Nephron (organoid): ENCODE measurements at regions not wholly inside any gene's neighbourhood (a gene's known extent, or its start where the extent isn't known, plus 50 kb on each side); places are given as distances from the start of the nearest gene placed in this dataset.

Source experiments
- H3K27ac Mint-ChIP-seq, 3 experiments: 2 replicates each; pipeline ENCODE4 v1.8.0; 2020; ENCODE audit warnings: mixed read lengths in 3 of 3, mild to moderate bottlenecking in 2 of 3, moderate library complexity in 1 of 3
- H3K27me3 Mint-ChIP-seq: 2 replicates; pipeline ENCODE4 v1.8.0; 2021; ENCODE audit warnings: low read depth, mild to moderate bottlenecking, moderate library complexity, mixed read lengths
- H3K36me3 Mint-ChIP-seq: 2 replicates; pipeline ENCODE4 v1.8.0; 2020; ENCODE audit warnings: low read depth, mixed read lengths
- H3K4me1 Mint-ChIP-seq: 2 replicates; pipeline ENCODE4 v1.8.0; 2020; ENCODE audit warnings: mixed read lengths
- H3K4me3 Mint-ChIP-seq, 3 experiments: 2 replicates each; pipeline ENCODE4 v1.8.0; 2020; ENCODE audit warnings: mild to moderate bottlenecking in 3 of 3, mixed read lengths in 3 of 3, moderate library complexity in 2 of 3
- H3K9me3 Mint-ChIP-seq: 2 replicates; pipeline ENCODE4 v1.8.0; 2020; ENCODE audit warnings: mixed read lengths
- TF ChIP-seq, protein P1 (sequence below), 3 experiments: fragments of 200-600 bp; sonication (generic); IDR thresholded peaks; one replicate each; pipeline ENCODE4 v1.5.0; 2021; ENCODE audit warnings: antibody characterized with exemption in 3 of 3; ENCODE audit not compliant: unreplicated experiment in 3 of 3

DNA sequence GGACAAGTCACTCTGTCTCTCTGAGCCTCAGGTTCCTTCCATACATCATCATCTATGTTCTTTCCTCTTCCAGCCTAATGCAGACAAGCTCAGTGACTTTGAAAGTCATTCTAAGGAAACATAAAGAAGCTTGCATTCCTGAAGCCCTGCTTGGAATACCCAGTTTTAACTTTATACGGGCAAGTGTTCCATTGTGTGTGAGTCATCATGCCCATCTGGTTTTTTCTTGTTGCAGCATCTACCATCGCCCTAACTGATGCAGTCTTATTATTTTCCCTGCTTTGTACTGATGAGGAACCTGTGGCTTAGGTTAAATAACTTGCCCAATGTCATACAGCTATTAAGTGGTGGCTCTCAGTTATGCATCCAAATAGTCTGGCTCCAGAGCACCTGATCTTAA is 177.9 kb upstream of the RAI2 start:
- H3K27ac Mint-ChIP-seq = no peak overlapping the region
- H3K4me1 Mint-ChIP-seq = peaks cover 8% of the 10 kb centered on the region
- no peak overlapping the region for H3K4me3 Mint-ChIP-seq
- TF ChIP-seq, protein P1, sequence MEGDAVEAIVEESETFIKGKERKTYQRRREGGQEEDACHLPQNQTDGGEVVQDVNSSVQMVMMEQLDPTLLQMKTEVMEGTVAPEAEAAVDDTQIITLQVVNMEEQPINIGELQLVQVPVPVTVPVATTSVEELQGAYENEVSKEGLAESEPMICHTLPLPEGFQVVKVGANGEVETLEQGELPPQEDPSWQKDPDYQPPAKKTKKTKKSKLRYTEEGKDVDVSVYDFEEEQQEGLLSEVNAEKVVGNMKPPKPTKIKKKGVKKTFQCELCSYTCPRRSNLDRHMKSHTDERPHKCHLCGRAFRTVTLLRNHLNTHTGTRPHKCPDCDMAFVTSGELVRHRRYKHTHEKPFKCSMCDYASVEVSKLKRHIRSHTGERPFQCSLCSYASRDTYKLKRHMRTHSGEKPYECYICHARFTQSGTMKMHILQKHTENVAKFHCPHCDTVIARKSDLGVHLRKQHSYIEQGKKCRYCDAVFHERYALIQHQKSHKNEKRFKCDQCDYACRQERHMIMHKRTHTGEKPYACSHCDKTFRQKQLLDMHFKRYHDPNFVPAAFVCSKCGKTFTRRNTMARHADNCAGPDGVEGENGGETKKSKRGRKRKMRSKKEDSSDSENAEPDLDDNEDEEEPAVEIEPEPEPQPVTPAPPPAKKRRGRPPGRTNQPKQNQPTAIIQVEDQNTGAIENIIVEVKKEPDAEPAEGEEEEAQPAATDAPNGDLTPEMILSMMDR (IDR thresholded peaks at IDR 0.05; ENCODE audit: unreplicated experiment in 3 of 3) = no peak
- no peaks in the 10 kb centered on the region for H3K27me3 Mint-ChIP-seq
- no peaks in the 10 kb centered on the region for H3K36me3 Mint-ChIP-seq
- H3K9me3 Mint-ChIP-seq = no peaks in the 10 kb centered on the region

DNA sequence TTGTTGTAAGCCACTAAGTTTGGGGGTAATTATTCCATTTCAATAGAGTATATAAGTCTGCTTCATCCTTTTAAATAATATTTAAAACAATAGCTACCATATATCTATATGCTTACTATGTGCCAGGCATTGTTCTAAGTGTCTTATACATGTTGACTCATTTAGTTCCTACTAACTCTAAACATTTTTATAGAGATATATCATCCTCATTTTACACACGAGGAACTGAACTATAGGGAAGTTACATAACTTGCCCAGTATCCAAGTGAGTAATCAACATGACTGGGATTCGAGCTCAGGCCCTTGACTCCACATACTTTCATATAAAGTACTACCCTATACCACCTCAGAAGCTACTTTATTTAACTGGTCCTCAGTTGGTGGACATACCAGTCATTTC is 175.3 kb upstream of the RAI2 start:
- H3K4me1 Mint-ChIP-seq = peaks cover 8% of the 10 kb centered on the region
- no peak overlapping the region for H3K4me3 Mint-ChIP-seq
- no peaks in the 10 kb centered on the region for H3K9me3 Mint-ChIP-seq
- H3K27me3 Mint-ChIP-seq = no peaks in the 10 kb centered on the region
- no peak overlapping the region for H3K27ac Mint-ChIP-seq
- H3K36me3 Mint-ChIP-seq = no peaks in the 10 kb centered on the region
- TF ChIP-seq, protein P1 (IDR thresholded peaks at IDR 0.05; ENCODE audit: unreplicated experiment in 3 of 3) = no peak

DNA sequence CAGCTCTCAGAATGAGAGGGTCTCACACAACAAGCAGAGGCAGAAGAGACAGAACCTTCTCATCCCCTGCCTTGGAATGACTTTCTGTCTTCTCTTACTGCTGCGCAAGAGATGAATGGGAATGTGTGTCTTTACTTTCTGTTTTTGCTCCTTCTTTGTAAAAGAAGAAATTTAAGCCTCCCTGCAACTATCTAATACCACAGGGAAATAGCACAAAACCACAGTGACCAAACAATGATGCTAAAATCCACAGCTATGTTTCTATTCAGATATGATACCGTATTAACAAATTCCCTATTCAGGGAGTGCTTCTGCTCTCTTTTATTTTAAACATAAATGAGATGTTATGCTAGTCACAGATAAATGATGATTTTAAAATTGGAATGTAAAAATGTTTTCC is 173.8 kb upstream of the RAI2 start:
- Mint-ChIP-seq H3K36me3 (no peaks in the 10 kb centered on the region), H3K4me1 (peaks cover 8% of the 10 kb centered on the region), H3K9me3 (peaks cover 5% of the 10 kb centered on the region), H3K27ac (peak overlapping the region; percentile 46 to 68 (median 58)), H3K4me3 (no peak overlapping the region), H3K27me3 (no peaks in the 10 kb centered on the region)
- TF ChIP-seq, protein P1 (IDR thresholded peaks at IDR 0.05; ENCODE audit: unreplicated experiment in 3 of 3) = no peak

DNA sequence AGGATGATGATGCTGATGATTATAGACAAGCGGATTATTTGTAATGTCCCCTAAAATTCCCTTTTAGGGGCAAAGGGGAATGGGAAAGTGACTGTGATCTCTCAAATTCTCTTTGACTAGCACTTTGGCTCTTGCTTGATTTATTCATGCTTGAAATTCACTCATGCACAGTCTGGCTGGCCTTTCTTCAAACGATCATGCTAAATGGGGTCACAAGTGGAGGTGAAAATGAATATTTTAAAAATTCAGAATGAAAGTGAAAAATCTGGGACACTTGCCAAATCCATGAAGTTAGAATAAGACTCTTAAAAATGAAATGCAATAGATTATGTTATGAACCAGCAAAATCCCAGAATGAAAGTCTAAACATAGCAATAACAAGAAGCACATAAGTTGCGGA is 173.4 kb upstream of the RAI2 start:
- no peak overlapping the region for H3K4me3 Mint-ChIP-seq
- H3K27ac Mint-ChIP-seq = peak overlapping the region; percentile 46 to 68 (median 58)
- H3K36me3 Mint-ChIP-seq = no peaks in the 10 kb centered on the region
- peaks cover 5% of the 10 kb centered on the region for H3K9me3 Mint-ChIP-seq
- no peaks in the 10 kb centered on the region for H3K27me3 Mint-ChIP-seq
- H3K4me1 Mint-ChIP-seq = peaks cover 8% of the 10 kb centered on the region
- TF ChIP-seq, protein P1 (IDR thresholded peaks at IDR 0.05; ENCODE audit: unreplicated experiment in 3 of 3) = no peak

DNA sequence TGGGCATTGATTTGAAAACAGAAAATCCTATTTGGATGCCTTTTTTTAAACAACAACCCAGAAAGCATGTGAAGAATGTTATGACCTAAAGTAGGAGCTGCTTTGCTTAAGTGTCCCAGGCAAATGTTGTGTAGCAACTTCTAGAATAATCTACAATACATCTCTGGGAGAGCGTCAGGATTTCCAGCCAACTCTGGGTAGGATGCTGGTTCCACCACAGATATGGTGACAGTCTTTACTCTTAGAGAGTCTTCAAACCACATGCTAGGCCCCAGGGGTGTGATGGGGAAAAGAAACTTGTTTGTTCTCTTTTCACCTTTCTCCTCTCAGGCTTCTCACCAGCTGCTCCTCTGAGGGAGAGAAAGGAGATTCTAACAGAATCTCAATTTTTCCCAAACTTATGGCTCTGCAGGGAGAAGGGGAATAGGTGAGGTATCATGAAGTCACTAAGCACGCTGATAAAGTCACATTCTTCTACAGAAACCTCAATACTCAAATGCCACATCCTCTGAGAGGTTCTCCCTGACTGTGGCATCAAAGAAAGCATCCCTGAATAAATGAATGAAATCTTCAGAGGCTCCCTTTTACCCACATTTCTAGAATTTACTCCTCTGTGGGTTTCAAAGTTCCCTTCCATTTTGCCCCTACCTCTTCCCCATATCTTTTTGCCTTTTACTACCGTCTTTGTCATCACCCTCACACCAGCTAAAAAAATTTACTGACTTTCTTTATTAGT is 171.6 kb upstream of the RAI2 start:
- Mint-ChIP-seq H3K9me3 (peaks cover 5% of the 10 kb centered on the region), H3K27me3 (no peaks in the 10 kb centered on the region), H3K4me1 (peaks cover 8% of the 10 kb centered on the region), H3K36me3 (no peaks in the 10 kb centered on the region), H3K27ac (peak overlapping the region in 1 of 3 experiments; percentile 21), H3K4me3 (no peak overlapping the region)
- TF ChIP-seq, protein P1 (IDR thresholded peaks at IDR 0.05; ENCODE audit: unreplicated experiment in 3 of 3) = no peak
